ENCODE measurements at regions not wholly inside any gene's neighbourhood (a gene's known extent, or its start where the extent isn't known, plus 50 kb on each side); places are given as distances from the start of the nearest gene placed in this dataset.

DNA sequence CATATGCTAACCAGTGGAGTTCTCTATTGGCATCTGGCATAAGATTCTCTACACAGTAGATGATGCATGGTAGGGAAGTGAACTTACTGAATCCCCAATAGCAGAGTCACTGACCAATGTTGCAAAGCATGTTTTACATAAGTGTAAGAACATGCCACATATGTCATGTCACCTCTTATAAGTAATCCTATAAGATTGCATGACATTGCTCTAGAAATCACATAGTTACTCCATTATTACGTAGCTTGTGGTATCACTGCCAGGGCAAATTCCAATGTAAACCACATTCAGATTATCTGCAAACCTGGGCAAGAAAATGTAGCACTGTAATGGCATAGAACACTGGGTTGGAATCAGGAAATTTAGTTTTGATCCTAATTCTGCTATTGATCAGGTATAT lies 198.2 kb upstream of the UMPS start:
- TF ChIP-seq CTCF (IDR thresholded peaks at IDR 0.05; ENCODE audit: extremely low read depth in 1 of 2, insufficient read depth in 1 of 2, low read depth in 1 of 2, low read length in 2 of 2) = no peak
- no peak for TF ChIP-seq MYC (IDR thresholded peaks at IDR 0.05; ENCODE audit: low read depth, low read length)
- TF ChIP-seq, protein P1, sequence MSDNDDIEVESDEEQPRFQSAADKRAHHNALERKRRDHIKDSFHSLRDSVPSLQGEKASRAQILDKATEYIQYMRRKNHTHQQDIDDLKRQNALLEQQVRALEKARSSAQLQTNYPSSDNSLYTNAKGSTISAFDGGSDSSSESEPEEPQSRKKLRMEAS (IDR thresholded peaks at IDR 0.05; ENCODE audit: insufficient read depth, insufficient read length) = no peak
- no peak for TF ChIP-seq POLR2A (IDR thresholded peaks at IDR 0.05; ENCODE audit: low read depth, low read length)
- TF ChIP-seq JUN (IDR thresholded peaks at IDR 0.05; ENCODE audit: borderline replicate concordance, insufficient read depth, insufficient read length, low read depth) = no peak
- no peak for TF ChIP-seq POLR2AphosphoS5 (IDR thresholded peaks at IDR 0.05; ENCODE audit: insufficient read depth, low read depth, low read length)
- TF ChIP-seq FOS (IDR thresholded peaks at IDR 0.05; ENCODE audit: borderline replicate concordance, insufficient read depth, low read length) = no peak
- no peak for TF ChIP-seq EZH2 (IDR thresholded peaks at IDR 0.05; ENCODE audit: borderline replicate concordance, low read depth, low read length, severe bottlenecking)
- no peak for TF ChIP-seq GATA2 (IDR thresholded peaks at IDR 0.05; ENCODE audit: insufficient read depth, insufficient read length, low read depth, low read length)
